Fibroblast of the aortic adventitia (primary cell): ENCODE measurements at regions not wholly inside any gene's neighbourhood (a gene's known extent, or its start where the extent isn't known, plus 50 kb on each side); places are given as distances from the start of the nearest gene placed in this dataset.

Source experiments
- DNase-seq: peaks from one replicate; pipeline ENCODE4 v3.0.0-alpha.2; 2010; ENCODE audit warnings: low read depth
- H3K4me3 ChIP-seq: 2 replicates; pipeline ENCODE4 v1.5.1; 2011; ENCODE audit warnings: low read depth, mild to moderate bottlenecking, control low read depth, low read length, moderate library complexity
- CTCF ChIP-seq: IDR thresholded peaks from 2 replicates; pipeline ENCODE4 v1.5.1; 2011; ENCODE audit warnings: mild to moderate bottlenecking, low read length, control low read depth, inconsistent platforms; ENCODE audit not compliant: insufficient read depth

GRCh38 chr17:73827627-73828291 is 183.5 kb upstream of the SDK2 start:
- no peak overlapping the region for H3K4me3 ChIP-seq
- no peak for TF ChIP-seq CTCF
- DNase-seq: no peak

- no peak for TF ChIP-seq CTCF
- no peak overlapping the region for H3K4me3 ChIP-seq
- DNase-seq: no peak
These were observed 185.5 kb upstream of the SDK2 start for GRCh38 chr17:73829676-73830280.

- no peak for DNase-seq
- no peak for TF ChIP-seq CTCF
- no peak overlapping the region for H3K4me3 ChIP-seq
These were observed 187.5 kb upstream of the SDK2 start for GRCh38 chr17:73831699-73832098.

- DNase-seq: no peak
- no peak for TF ChIP-seq CTCF
- no peak overlapping the region for H3K4me3 ChIP-seq
These were observed 189.7 kb upstream of the SDK2 start for GRCh38 chr17:73833775-73834488.

GRCh38 chr17:73834684-73835343 is 190.6 kb upstream of the SDK2 start:
- TF ChIP-seq CTCF: no peak
- DNase-seq: no peak
- H3K4me3 ChIP-seq: no peak overlapping the region

GRCh38 chr17:73835605-73836004 is 191.4 kb upstream of the SDK2 start:
- no peak for TF ChIP-seq CTCF
- no peak overlapping the region for H3K4me3 ChIP-seq
- DNase-seq: no peak
